KMS-11 (cell line): ENCODE measurements at regions not wholly inside any gene's neighbourhood (a gene's known extent, or its start where the extent isn't known, plus 50 kb on each side); places are given as distances from the start of the nearest gene placed in this dataset.

Experiments
- H2AFZ ChIP-seq: fragments of 200-600 bp; sonication (generic); 2 replicates; pipeline ENCODE4 v1.6.1; 2016; ENCODE audit warnings: antibody characterized with exemption, mixed run types, low read depth
- H3K27ac ChIP-seq: fragments of 200-600 bp; sonication (generic); 2 replicates; pipeline ENCODE4 v1.6.1; 2016; ENCODE audit warnings: mild to moderate bottlenecking, mixed run types
- H3K27me3 ChIP-seq: fragments of 200-600 bp; sonication (generic); 2 replicates; pipeline ENCODE4 v1.6.1; 2017; ENCODE audit warnings: mild to moderate bottlenecking, low read depth, mixed run types, moderate library complexity; ENCODE audit not compliant: insufficient read depth
- H3K36me3 ChIP-seq: fragments of 200-600 bp; sonication (generic); 2 replicates; pipeline ENCODE4 v1.6.1; 2017; ENCODE audit warnings: mild to moderate bottlenecking, mixed run types; ENCODE audit not compliant: insufficient read depth
- H3K4me1 ChIP-seq: fragments of 200-600 bp; sonication (generic); 2 replicates; pipeline ENCODE4 v1.6.1; 2016; ENCODE audit warnings: mild to moderate bottlenecking, low read depth, mixed run types; ENCODE audit not compliant: poor library complexity, severe bottlenecking
- H3K4me2 ChIP-seq: fragments of 200-600 bp; sonication (generic); 2 replicates; pipeline ENCODE4 v1.7.0; 2016; ENCODE audit warnings: mild to moderate bottlenecking, mixed run types
- H3K4me3 ChIP-seq: fragments of 200-600 bp; sonication (generic); IDR thresholded peaks from 2 replicates; pipeline ENCODE4 v1.6.1; 2017; ENCODE audit warnings: low read depth, low read length, mixed read lengths; ENCODE audit not compliant: insufficient read depth
- H3K79me2 ChIP-seq: fragments of 200-600 bp; sonication (generic); 2 replicates; pipeline ENCODE4 v1.6.1; 2016; ENCODE audit warnings: low read depth, mixed run types; ENCODE audit not compliant: insufficient read depth
- H3K9ac ChIP-seq: fragments of 200-600 bp; sonication (generic); 2 replicates; pipeline ENCODE4 v1.6.1; 2016; ENCODE audit warnings: mild to moderate bottlenecking, mixed run types
- H4K20me1 ChIP-seq: fragments of 200-600 bp; sonication (generic); 2 replicates; pipeline ENCODE4 v1.6.1; 2016; ENCODE audit warnings: mild to moderate bottlenecking, mixed run types; ENCODE audit not compliant: insufficient read depth
- TF ChIP-seq, protein P1 (sequence below): fragments of 200-600 bp; sonication (generic); conservative IDR thresholded peaks from 2 replicates; pipeline ENCODE4 v1.6.1; 2017; ENCODE audit warnings: low read depth, mild to moderate bottlenecking, antibody characterized with exemption, low read length, moderate library complexity, mixed read lengths

DNA sequence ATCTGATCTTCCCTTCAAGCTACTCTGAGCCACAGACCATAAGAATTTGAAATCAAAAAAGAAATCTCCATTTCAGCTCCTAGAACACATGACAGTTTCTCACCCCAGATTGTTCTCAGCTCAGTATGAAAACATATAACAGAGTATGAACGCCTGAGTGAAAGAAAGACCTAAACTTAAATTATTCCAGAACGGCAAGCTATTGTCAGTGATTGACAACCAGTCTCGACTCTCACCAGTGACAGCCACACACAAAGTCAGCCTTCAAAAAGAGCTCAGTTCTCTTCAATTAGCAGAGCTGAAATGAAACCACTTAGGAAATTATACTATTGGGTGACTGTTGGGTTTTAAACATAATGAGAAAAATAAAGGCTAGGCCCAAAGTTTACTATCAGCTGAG, 312.8 kb downstream of the OMA1 start:
- Histone ChIP-seq H3K4me1 (no peaks in the 10 kb centered on the region), H3K27ac (no peak overlapping the region), H3K4me2 (no peak overlapping the region), H3K27me3 (no peaks in the 10 kb centered on the region), H3K9ac (no peak overlapping the region), H3K4me3 (no peak overlapping the region), H3K79me2 (no peaks in the 10 kb centered on the region), H2AFZ (no peak overlapping the region), H4K20me1 (no peaks in the 10 kb centered on the region), H3K36me3 (no peaks in the 10 kb centered on the region)
- TF ChIP-seq, protein P1, sequence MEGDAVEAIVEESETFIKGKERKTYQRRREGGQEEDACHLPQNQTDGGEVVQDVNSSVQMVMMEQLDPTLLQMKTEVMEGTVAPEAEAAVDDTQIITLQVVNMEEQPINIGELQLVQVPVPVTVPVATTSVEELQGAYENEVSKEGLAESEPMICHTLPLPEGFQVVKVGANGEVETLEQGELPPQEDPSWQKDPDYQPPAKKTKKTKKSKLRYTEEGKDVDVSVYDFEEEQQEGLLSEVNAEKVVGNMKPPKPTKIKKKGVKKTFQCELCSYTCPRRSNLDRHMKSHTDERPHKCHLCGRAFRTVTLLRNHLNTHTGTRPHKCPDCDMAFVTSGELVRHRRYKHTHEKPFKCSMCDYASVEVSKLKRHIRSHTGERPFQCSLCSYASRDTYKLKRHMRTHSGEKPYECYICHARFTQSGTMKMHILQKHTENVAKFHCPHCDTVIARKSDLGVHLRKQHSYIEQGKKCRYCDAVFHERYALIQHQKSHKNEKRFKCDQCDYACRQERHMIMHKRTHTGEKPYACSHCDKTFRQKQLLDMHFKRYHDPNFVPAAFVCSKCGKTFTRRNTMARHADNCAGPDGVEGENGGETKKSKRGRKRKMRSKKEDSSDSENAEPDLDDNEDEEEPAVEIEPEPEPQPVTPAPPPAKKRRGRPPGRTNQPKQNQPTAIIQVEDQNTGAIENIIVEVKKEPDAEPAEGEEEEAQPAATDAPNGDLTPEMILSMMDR, result no peak

DNA sequence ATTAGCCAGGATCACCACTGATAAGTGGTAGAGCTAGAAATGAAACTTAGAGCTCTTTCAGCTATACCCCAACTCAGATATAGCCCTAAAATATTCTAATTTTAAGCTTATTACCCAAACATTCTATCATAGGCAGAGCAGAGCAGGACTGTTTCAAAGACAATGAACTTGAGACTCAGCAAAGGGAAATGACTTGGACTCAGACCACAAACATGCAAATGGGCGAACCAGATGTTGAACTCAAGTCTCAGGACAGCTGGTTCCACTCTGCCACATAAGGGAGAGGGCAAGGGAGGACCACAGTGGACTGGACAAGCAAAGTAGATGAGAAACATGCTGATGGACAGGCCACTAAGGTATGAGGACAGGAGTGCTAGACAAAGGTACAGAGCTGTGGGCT, 315.3 kb downstream of the OMA1 start:
- TF ChIP-seq, protein P1, result no peak
- Histone ChIP-seq H3K4me3 (no peak overlapping the region), H3K27ac (no peak overlapping the region), H3K79me2 (no peaks in the 10 kb centered on the region), H4K20me1 (no peaks in the 10 kb centered on the region), H2AFZ (no peak overlapping the region), H3K4me1 (no peaks in the 10 kb centered on the region), H3K4me2 (no peak overlapping the region), H3K9ac (no peak overlapping the region), H3K36me3 (no peaks in the 10 kb centered on the region), H3K27me3 (no peaks in the 10 kb centered on the region)

DNA sequence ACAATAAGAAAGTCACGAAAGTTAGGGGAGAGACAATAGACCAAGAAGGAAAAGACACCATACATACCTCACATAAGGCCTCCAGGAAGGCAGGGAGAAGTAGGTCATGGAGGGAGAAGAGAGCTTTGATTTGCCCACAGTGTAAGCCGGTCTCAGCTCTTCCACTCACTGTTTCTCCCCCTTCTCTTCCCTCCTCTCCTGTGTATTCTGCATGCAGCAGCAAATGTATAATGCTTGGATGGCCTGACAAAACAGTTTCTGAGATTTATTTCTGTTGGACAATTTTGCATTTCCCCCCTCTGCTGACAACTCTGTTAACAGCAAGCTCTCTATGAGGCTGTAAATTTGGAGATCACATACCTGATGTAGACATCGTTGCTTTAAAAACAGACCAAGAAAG, 318.9 kb downstream of the OMA1 start:
- H3K27ac ChIP-seq, result no peak overlapping the region
- H3K9ac ChIP-seq, result no peak overlapping the region
- no peaks in the 10 kb centered on the region for H3K79me2 ChIP-seq
- no peaks in the 10 kb centered on the region for H3K4me1 ChIP-seq
- no peak overlapping the region for H3K4me3 ChIP-seq
- no peaks in the 10 kb centered on the region for H4K20me1 ChIP-seq
- no peak overlapping the region for H3K4me2 ChIP-seq
- no peaks in the 10 kb centered on the region for H3K27me3 ChIP-seq
- H2AFZ ChIP-seq, result no peak overlapping the region
- no peaks in the 10 kb centered on the region for H3K36me3 ChIP-seq
- TF ChIP-seq, protein P1, result no peak

DNA sequence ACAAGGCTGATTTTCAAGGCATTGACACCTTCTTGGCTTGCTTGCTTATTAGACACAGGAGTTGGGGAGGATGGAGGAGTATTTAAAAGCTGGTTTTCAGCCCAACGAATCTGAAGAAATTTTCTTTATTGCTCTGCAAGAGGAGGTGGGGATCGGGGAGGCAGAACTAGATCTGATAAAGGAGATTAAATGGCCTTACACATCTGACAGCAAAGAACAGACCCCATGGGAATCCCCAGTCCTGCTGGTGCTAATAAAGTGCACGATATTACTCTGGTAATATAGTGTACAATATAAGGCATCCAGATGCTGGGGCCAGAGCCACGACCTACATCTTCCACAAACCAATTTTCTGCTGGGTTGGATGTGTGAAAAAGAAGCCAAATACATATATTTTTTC, 323.0 kb downstream of the OMA1 start:
- Histone ChIP-seq H2AFZ (no peak overlapping the region), H3K27me3 (no peaks in the 10 kb centered on the region), H3K36me3 (no peaks in the 10 kb centered on the region), H3K4me3 (no peak overlapping the region), H3K4me2 (no peak overlapping the region), H3K9ac (no peak overlapping the region), H3K27ac (no peak overlapping the region), H3K4me1 (no peaks in the 10 kb centered on the region), H4K20me1 (no peaks in the 10 kb centered on the region), H3K79me2 (no peaks in the 10 kb centered on the region)
- TF ChIP-seq, protein P1, result no peak
